ENCODE measurements at regions not wholly inside any gene's neighbourhood (a gene's known extent, or its start where the extent isn't known, plus 50 kb on each side); places are given as distances from the start of the nearest gene placed in this dataset.

- no peak overlapping the region for H3K4me3 ChIP-seq (ENCODE audit: low read depth, low read length)
These were observed 205.3 kb upstream of the HMGA2 start for GRCh38 chr12:65619018-65619417.

GRCh38 chr12:65620046-65620445, 204.2 kb upstream of the HMGA2 start:
- H3K4me3 ChIP-seq (ENCODE audit: low read depth, low read length) = no peak overlapping the region
- no peak for TF ChIP-seq CTCF (conservative IDR thresholded peaks at IDR 0.05; ENCODE audit: low read depth, low read length)
- no peak for DNase-seq (ENCODE audit: low read depth)

More at GRCh38 chr12:65619018-65619417, 205.3 kb upstream of the HMGA2 start:
- no peak for DNase-seq (ENCODE audit: low read depth)
- no peak for TF ChIP-seq CTCF (conservative IDR thresholded peaks at IDR 0.05; ENCODE audit: low read depth, low read length)

- no peak for TF ChIP-seq CTCF (conservative IDR thresholded peaks at IDR 0.05; ENCODE audit: low read depth, low read length)
- DNase-seq (ENCODE audit: low read depth) = no peak
- H3K4me3 ChIP-seq (ENCODE audit: low read depth, low read length) = no peak overlapping the region
These were observed 202.2 kb upstream of the HMGA2 start for GRCh38 chr12:65622056-65622455.

GRCh38 chr12:65623507-65623906, 200.8 kb upstream of the HMGA2 start:
- H3K4me3 ChIP-seq (ENCODE audit: low read depth, low read length) = no peak overlapping the region
- DNase-seq (ENCODE audit: low read depth) = no peak
- TF ChIP-seq CTCF (conservative IDR thresholded peaks at IDR 0.05; ENCODE audit: low read depth, low read length) = no peak

- DNase-seq (ENCODE audit: low read depth) = no peak
- TF ChIP-seq CTCF (conservative IDR thresholded peaks at IDR 0.05; ENCODE audit: low read depth, low read length) = no peak
- H3K4me3 ChIP-seq (ENCODE audit: low read depth, low read length) = no peak overlapping the region
These were observed 199.7 kb upstream of the HMGA2 start for GRCh38 chr12:65624554-65625086.

- no peak overlapping the region for H3K4me3 ChIP-seq (ENCODE audit: low read depth, low read length)
- DNase-seq (ENCODE audit: low read depth) = no peak
- no peak for TF ChIP-seq CTCF (conservative IDR thresholded peaks at IDR 0.05; ENCODE audit: low read depth, low read length)
These were observed 196.2 kb upstream of the HMGA2 start for GRCh38 chr12:65628061-65628460.

- H3K4me3 ChIP-seq (ENCODE audit: low read depth, low read length) = no peak overlapping the region
- TF ChIP-seq CTCF (conservative IDR thresholded peaks at IDR 0.05; ENCODE audit: low read depth, low read length) = no peak
- DNase-seq (ENCODE audit: low read depth) = no peak
These were observed 193.7 kb upstream of the HMGA2 start for GRCh38 chr12:65630555-65630954.
